Heart right ventricle (tissue), 16 donors: ENCODE measurements at regions not wholly inside any gene's neighbourhood (a gene's known extent, or its start where the extent isn't known, plus 50 kb on each side); places are given as distances from the start of the nearest gene placed in this dataset.
"Not testable (repeated sequence)": the region's sequence is repeated elsewhere in the genome, so short reads cannot be mapped to it uniquely, and the experiment has no call there.

Experiments
- ATAC-seq, 8 donors: fragments of 200-7000 bp; cut with Tn5 transposase; one replicate each; pipeline ENCODE4 v1.9.1; 2020; ENCODE audit warnings: mild to moderate bottlenecking in 8 of 8, moderate library complexity in 8 of 8, moderate number of reproducible peaks in 1 of 8
- DNase-seq, 2 donors: peaks; one replicate each; pipeline ENCODE4 v3.0.0-alpha.2; 2020
- H3K27ac ChIP-seq, 10 donors: fragments of 200-600 bp; sonication (generic) in 2 of 10; one replicate each; pipeline versions ENCODE4 v1.5.0 to v1.8.0; 2020 to 2022; ENCODE audit warnings: mild to moderate bottlenecking in 3 of 10
- H3K27me3 ChIP-seq, 7 donors: fragments of 200-600 bp; one replicate each; pipeline ENCODE4 v1.8.0; 2021 to 2022; ENCODE audit warnings: mild to moderate bottlenecking in 2 of 7
- H3K36me3 ChIP-seq, 9 donors: fragments of 200-600 bp; sonication (generic) in 1 of 9; one replicate each; pipeline versions ENCODE4 v1.5.0 to v1.8.0; 2020 to 2022; ENCODE audit warnings: mild to moderate bottlenecking in 2 of 9
- H3K4me1 ChIP-seq, 9 donors: fragments of 200-600 bp; sonication (generic) in 1 of 9; one replicate each; pipeline versions ENCODE4 v1.5.0 to v1.8.0; 2020 to 2022; ENCODE audit warnings: mild to moderate bottlenecking in 4 of 9
- H3K4me3 ChIP-seq, 10 donors: fragments of 200-600 bp; sonication (generic) in 2 of 10; one replicate each; pipeline versions ENCODE4 v1.5.0 to v1.8.0; 2020 to 2022; ENCODE audit warnings: mild to moderate bottlenecking in 7 of 10, moderate library complexity in 2 of 10
- H3K9me3 ChIP-seq, 11 donors: fragments of 200-600 bp in 10 of 11; sonication (generic) in 2 of 11; one replicate each; pipeline versions ENCODE4 v1.5.0 to v1.8.0; 2013 to 2022; ENCODE audit warnings: mild to moderate bottlenecking in 2 of 11, control low read depth in 1 of 11, moderate library complexity in 1 of 11
- CTCF ChIP-seq, 9 donors: fragments of 200-600 bp; sonication (generic) in 2 of 9; IDR thresholded peaks; one replicate each; pipeline versions ENCODE4 v1.5.0 to v1.8.0; 2021 to 2022; ENCODE audit warnings: antibody characterized with exemption in 9 of 9, mild to moderate bottlenecking in 5 of 9, moderate library complexity in 1 of 9
- WGBS, 2 donors: extraction: QIAGEN DNeasy Blood & Tissue Kit; methylation state at CpG; one replicate each; pipeline ENCODE4 v1.1.7; 2013; ENCODE audit warnings: inconsistent platforms in 1 of 2; 5-methylcytosine and 5-hydroxymethylcytosine counted together
- intact Hi-C, 10 donors: fragments of 100-400 bp; cut with DNase I; formaldehyde crosslinking; loops; one replicate each; pipeline versions ENCODE4 v1.11.1 to v1.14.2; 2022
- donor health status: Arrhythmogenic right ventricular cardiomyopathy.
- donor health status: ischemic (EF 13 %, LVEDD 7.1; RV severe dilation, severe dysfunction).
- donor health status: healthy with polysubstance abuse.
- donor health status: DM: no; HTN: yes; CAD: no.
- donor health status: DM: no; HTN: no; CAD: no.
- donor health status: ischemic (EF 25% LVEDD 6.9; RV normal size, moderate dysfunction).
- donor health status: ischemic (EF 25% LVEDD 5.7; RV mildly dilated, moderate dysfunction).
- donor health status: healthy.
- donor health status: DM: yes; HTN: yes; CAD: no.
- donor health status: Ischemic cardiomyopathy.
- donor health status: ischemic (EF 35%, LVEDD 5.7; RV mildly dilated, moderate dysfunction).
- donor health status: nonischemic (EF 11% LVEDD 7.7; RV severe dilation, severe dysfunction).
- donor health status: DM: yes; HTN: yes; CAD: no.
- donor health status: PGD.
- donor health status: ischemic (EF 29% LVEDD 5.4; RV normal size, mild dysfunction).
- donor health status: nonischemic (EF 23%, LVEDD 6.1; RV moderate dilation, normal function).

GRCh38 chr2:242047963-242048362 is 178.4 kb downstream of the RTP5 start:
- Histone ChIP-seq H3K4me3 (no peak overlapping the region), H3K9me3 (peaks cover 0 to 5% (median 0%) of the 10 kb centered on the region in 11 donors), H3K4me1 (no peaks in the 10 kb centered on the region), H3K36me3 (no peaks in the 10 kb centered on the region), H3K27ac (no peak overlapping the region), H3K27me3 (peaks cover 0 to 41% (median 16%) of the 10 kb centered on the region in 7 donors)
- no peak for ATAC-seq
- 86 to 88% methylated on average over 12 of the region's 12 CpGs for WGBS, 2 donors
- DNase-seq: no peak
- TF ChIP-seq CTCF (IDR thresholded peaks at IDR 0.05): no peak
- intact Hi-C loops: no loop called here

GRCh38 chr2:242048479-242048878 is 178.9 kb downstream of the RTP5 start:
- intact Hi-C loops: no loop called here
- DNase-seq: no peak
- Histone ChIP-seq H3K27me3 (peaks cover 0 to 36% (median 11%) of the 10 kb centered on the region in 7 donors), H3K27ac (no peak overlapping the region), H3K4me1 (no peaks in the 10 kb centered on the region), H3K36me3 (no peaks in the 10 kb centered on the region), H3K4me3 (no peak overlapping the region), H3K9me3 (peaks cover 0 to 5% (median 0%) of the 10 kb centered on the region in 11 donors)
- WGBS, 2 donors: 91% methylated on average over 2 of the region's 2 CpGs
- no peak for ATAC-seq
- no peak for TF ChIP-seq CTCF (IDR thresholded peaks at IDR 0.05)

DNA sequence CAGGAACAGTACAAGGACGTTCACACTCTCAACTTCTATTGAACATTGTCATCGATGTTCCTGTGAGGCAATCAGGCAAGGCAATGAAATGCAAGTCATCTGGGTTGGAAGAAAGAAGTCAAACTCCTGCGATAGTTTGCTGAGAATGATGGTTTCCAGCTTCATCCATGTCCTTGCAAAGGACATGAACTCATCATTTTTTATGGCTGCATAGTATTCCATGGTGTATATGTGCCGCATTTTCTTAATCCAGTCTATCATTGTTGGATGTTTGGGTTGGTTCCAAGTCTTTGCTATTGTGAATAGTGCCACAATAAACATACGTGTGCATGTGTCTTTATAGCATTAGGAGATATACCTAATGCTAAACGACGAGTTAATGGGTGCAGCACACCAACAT is 180.0 kb downstream of the RTP5 start:
- H3K9me3 ChIP-seq, intact Hi-C loops, ATAC-seq, H3K27ac ChIP-seq, H3K36me3 ChIP-seq, H3K4me1 ChIP-seq, DNase-seq, H3K4me3 ChIP-seq: not testable (repeated sequence)
- H3K27me3 ChIP-seq: peaks cover 0 to 28% (median 8%) of the 10 kb centered on the region in 7 donors
- 92 to 94% methylated on average over 7 of the region's 7 CpGs for WGBS, 2 donors

DNA sequence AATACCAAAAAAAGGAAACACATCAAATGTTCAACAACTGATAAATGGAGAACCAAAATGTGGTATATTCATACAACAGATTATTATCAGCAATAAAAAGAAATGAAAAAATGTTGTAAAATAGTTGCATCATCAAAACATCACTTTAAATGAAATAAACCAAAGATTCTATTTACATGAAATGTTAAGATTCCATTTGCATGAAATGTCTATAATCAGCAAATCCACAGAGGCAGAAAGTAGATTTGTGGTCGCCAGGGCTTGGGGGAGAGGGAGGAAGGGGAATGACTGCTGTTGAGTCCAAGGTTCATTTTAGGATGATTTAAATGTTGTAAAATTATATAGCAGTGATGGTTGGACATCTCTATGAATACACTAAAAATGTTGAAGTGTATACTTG is 181.9 kb downstream of the RTP5 start:
- intact Hi-C loops: no loop called here
- H3K4me3 ChIP-seq: no peak overlapping the region
- ATAC-seq (no peak), DNase-seq (no peak)
- no peaks in the 10 kb centered on the region for H3K4me1 ChIP-seq
- H3K27me3 ChIP-seq: peaks cover 0 to 30% (median 7%) of the 10 kb centered on the region in 7 donors
- no peaks in the 10 kb centered on the region for H3K36me3 ChIP-seq
- TF ChIP-seq CTCF (IDR thresholded peaks at IDR 0.05): no peak
- peaks cover 0 to 5% (median 0%) of the 10 kb centered on the region in 11 donors for H3K9me3 ChIP-seq
- WGBS, 2 donors: 47 to 48% methylated on average over 1 of the region's 1 CpG
- no peak overlapping the region for H3K27ac ChIP-seq

- no peaks in the 10 kb centered on the region for H3K4me1 ChIP-seq
- DNase-seq (no peak), ATAC-seq (no peak)
- H3K27me3 ChIP-seq: peaks cover 0 to 32% (median 11%) of the 10 kb centered on the region in 7 donors
- H3K4me3 ChIP-seq: no peak overlapping the region
- WGBS, 2 donors: 76 to 83% methylated on average over 10 of the region's 10 CpGs
- TF ChIP-seq CTCF (IDR thresholded peaks at IDR 0.05): no peak
- H3K9me3 ChIP-seq: peaks cover 0 to 5% (median 0%) of the 10 kb centered on the region in 11 donors
- intact Hi-C loops: no loop called here
- no peak overlapping the region for H3K27ac ChIP-seq
- no peaks in the 10 kb centered on the region for H3K36me3 ChIP-seq
Observed at GRCh38 chr2:242052421-242052820, 182.9 kb downstream of the RTP5 start.
